ENCODE measurements at regions not wholly inside any gene's neighbourhood (a gene's known extent, or its start where the extent isn't known, plus 50 kb on each side); places are given as distances from the start of the nearest gene placed in this dataset.
A peak's percentile ranks its signal among the peaks of the same experiment; 100 is the strongest.
"Not testable (repeated sequence)": the region's sequence is repeated elsewhere in the genome, so short reads cannot be mapped to it uniquely, and the experiment has no call there.

- no peak for DNase-seq (ENCODE audit: low read depth)
Observed at GRCh38 chr12:71299541-71300376, 139.8 kb upstream of the LGR5 start.

- no peak for DNase-seq (ENCODE audit: low read depth)
Observed at GRCh38 chr12:71297930-71298329, 140.1 kb upstream of the TSPAN8 start.

GRCh38 chr12:71295953-71296352 lies 138.2 kb upstream of the TSPAN8 start:
- DNase-seq (ENCODE audit: low read depth): no peak

DNA sequence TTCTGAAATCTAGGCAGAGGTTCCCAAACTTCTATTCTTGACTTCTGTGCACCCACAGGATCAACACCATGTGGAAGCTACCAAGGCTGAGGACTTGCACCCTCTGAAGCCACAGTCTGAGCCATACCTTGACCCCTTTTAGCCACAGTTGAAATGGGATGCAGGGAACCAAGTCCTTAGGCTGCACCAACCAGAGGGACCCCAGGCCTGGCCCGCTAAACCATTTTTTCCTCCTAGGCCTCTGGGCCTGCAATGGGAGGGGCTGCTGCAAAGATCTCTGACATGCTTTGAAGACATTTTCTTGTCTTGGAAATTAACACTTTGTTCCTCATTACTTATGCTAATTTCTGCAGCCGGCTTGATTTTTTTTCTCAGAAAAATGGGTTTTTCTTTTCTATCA lies 133.9 kb upstream of the TSPAN8 start:
- DNase-seq (ENCODE audit: low read depth): no peak

DNA sequence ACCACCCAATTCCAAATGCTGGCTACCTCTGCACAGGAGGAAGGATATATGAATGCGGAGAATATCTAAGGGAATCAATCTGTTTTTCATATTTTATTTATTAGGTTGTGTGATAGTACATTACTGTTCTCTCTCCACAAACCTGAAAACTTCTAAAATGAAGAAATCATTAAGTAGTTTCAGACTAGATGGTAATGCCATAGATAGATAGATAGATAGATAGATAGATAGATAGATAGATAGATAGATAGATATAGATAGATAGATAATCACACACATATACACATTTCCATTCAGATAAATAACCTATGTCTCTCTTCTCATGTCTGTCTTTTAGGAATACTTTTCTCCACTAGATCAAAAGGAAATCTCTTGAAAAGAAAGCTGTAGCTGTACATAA lies 126.1 kb upstream of the TSPAN8 start:
- DNase-seq (ENCODE audit: low read depth): no peak

GRCh38 chr12:71282925-71283324 lies 125.1 kb upstream of the TSPAN8 start:
- no peak for DNase-seq (ENCODE audit: low read depth)

GRCh38 chr12:71282020-71282419 lies 124.2 kb upstream of the TSPAN8 start:
- DNase-seq (ENCODE audit: low read depth): no peak

DNA sequence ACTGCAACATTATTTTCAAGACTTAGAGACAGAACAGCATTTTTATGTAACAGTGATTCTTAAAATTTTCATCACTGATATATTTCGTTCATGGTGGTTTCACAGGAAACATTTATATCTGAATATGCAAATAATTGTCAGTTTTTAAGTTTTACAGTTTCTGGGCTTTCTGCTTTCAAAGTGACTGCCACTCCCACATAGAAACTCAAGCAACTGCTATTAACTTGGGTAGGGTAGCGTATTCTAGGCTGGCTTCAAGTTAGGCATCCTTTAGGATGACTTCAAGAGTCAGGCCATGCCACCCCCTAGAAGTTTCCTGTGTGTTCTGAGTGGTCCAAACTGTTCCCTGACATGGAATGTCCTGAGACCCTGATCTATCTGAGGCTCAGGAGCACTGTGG lies 123.6 kb upstream of the TSPAN8 start:
- DNase-seq (ENCODE audit: low read depth): no peak

GRCh38 chr12:71277866-71278265 lies 120.1 kb upstream of the TSPAN8 start:
- DNase-seq (ENCODE audit: low read depth): no peak

- no peak for DNase-seq (ENCODE audit: low read depth)
Observed at GRCh38 chr12:71276541-71276940, 118.7 kb upstream of the TSPAN8 start.

DNA sequence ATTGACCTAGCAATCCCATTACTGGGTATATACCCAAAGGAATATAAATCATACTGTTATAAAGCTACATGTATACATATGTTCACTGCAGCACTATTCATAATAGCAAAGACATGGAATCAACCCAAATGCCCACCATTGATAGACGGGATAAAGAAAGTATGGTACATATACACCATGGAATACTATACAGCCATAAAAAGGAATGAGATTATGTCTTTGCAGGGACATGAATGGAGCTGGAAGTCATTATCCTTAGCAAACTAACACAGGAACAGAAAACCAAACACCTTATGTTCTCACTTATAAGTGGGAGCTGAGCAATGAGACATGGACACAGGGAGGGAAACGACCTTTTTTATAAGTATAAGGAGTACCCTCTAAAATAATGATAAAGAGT lies 113.0 kb upstream of the TSPAN8 start:
- DNase-seq (ENCODE audit: low read depth): not testable (repeated sequence)

GRCh38 chr12:71270057-71270456 lies 112.3 kb upstream of the TSPAN8 start:
- DNase-seq (ENCODE audit: low read depth): no peak

- DNase-seq (ENCODE audit: low read depth): no peak
Observed at GRCh38 chr12:71269281-71269598, 111.4 kb upstream of the TSPAN8 start.

- DNase-seq (ENCODE audit: low read depth): no peak
Observed at GRCh38 chr12:71268598-71269280, 110.9 kb upstream of the TSPAN8 start.

DNA sequence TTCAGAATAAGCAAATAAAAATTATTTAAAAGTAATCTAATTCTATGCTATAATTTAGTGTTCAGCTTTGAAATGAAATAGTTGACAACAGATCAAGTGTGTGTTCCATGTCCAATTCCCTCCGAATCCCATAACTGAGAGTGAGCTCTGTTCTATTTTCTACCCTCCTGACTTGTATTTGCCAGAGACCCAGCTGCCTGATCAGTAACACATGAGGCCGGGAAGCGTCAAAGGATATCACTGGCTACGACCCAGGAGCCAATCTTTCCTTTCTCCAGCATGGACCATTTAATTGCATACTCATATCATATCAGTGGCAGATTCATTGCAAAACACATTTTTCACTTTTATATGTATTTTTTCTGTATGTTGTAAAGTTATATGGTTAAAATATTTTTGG lies 108.8 kb upstream of the TSPAN8 start:
- DNase-seq (ENCODE audit: low read depth): no peak

- DNase-seq (ENCODE audit: low read depth): not testable (repeated sequence)
Observed at GRCh38 chr12:71265731-71266130, 107.9 kb upstream of the TSPAN8 start.

GRCh38 chr12:71262466-71262865 lies 104.7 kb upstream of the TSPAN8 start:
- DNase-seq (ENCODE audit: low read depth): no peak

- no peak for DNase-seq (ENCODE audit: low read depth)
Observed at GRCh38 chr12:71252473-71252872, 94.7 kb upstream of the TSPAN8 start.

DNA sequence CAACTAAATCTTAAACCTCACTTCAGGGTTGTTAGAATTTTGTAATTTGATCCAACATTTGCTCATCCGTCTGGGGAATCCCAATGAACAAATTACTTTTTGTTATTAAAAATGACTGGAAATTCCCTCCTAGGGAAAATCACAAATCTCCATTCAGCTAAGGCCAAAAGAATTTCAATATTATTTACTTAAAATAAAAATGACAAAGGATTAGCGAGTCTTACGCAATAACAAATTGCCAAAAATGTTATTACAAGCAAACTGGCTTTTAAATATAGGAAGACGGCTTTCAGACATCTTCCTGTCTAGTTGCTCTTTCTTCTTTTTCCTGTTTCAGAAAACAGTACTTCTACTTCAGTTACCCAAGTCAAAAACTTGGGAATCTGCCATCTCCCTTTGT lies 92.4 kb upstream of the TSPAN8 start:
- no peak for DNase-seq (ENCODE audit: low read depth)

DNA sequence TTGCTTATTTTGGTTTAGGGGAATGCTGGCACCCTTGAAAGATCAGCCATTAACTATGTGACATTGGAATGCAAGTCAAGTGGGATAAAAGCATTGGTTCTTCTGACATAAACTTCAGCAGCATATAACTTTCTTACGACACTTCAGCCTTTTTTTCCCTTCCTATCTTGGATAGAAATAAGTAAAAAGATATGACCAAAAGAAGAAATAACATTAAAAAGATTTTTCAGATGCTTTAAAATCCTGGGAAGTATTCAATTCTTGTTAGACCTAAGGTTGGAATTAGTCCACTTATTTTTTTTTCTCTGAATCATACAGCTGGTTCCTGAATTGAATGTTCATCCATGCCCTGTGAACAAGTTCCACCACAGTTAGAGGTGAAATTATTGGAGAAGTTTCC lies 85.6 kb upstream of the TSPAN8 start:
- DNase-seq (ENCODE audit: low read depth): peak; percentile 1

GRCh38 chr12:71242511-71242910 lies 84.7 kb upstream of the TSPAN8 start:
- no peak for DNase-seq (ENCODE audit: low read depth)

GRCh38 chr12:71240946-71241345 lies 83.1 kb upstream of the TSPAN8 start:
- DNase-seq (ENCODE audit: low read depth): no peak

- DNase-seq (ENCODE audit: low read depth): no peak
Observed at GRCh38 chr12:71239731-71240130, 81.9 kb upstream of the TSPAN8 start.

DNA sequence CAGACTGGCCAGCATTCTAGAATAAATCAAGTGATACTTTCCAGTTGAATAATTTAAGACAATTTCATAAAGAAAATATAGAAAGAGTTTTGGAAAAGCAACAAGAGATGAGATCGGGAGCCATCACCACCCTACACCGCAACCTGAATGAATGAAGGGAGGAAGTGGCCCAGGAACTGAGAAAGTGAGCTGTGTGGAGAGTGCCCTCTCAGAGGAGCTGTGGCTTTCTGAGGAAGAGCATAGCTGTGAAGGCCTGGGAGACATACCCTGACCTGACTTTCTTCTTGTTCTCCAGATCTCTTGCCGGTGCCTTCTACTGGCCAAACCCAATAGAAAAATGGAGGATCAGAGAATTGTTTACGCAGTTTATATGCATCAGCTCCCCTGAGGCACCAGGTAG lies 79.3 kb upstream of the TSPAN8 start:
- no peak for DNase-seq (ENCODE audit: low read depth)

Data from EH (cell line).